Mesenchymal stem cell (in vitro differentiated cells and primary cell): ENCODE measurements at regions not wholly inside any gene's neighbourhood (a gene's known extent, or its start where the extent isn't known, plus 50 kb on each side); places are given as distances from the start of the nearest gene placed in this dataset. TPM values are rescaled to one million over a fixed set of nuclear protein-coding genes. Genes with fewer than 3 reads are reported as not detected.

Experiments
- DNase-seq: peaks from one replicate; pipeline ENCODE4 v3.0.0-alpha.2; 2013
- H2AFZ ChIP-seq: one replicate; pipeline ENCODE4 v1.6.1; 2013; ENCODE audit warnings: low read depth, mild to moderate bottlenecking, control low read depth, inconsistent platforms, low read length, moderate library complexity
- H2AK5ac ChIP-seq: 2 replicates; pipeline ENCODE4 v1.6.1; 2013; ENCODE audit warnings: low read length, moderate library complexity, mild to moderate bottlenecking, inconsistent platforms; ENCODE audit not compliant: severe bottlenecking
- H2BK120ac ChIP-seq: one replicate; pipeline ENCODE4 v1.6.1; 2013; ENCODE audit warnings: low read depth, mild to moderate bottlenecking, inconsistent platforms, low read length, moderate library complexity
- H2BK12ac ChIP-seq, 2 experiments: one replicate each; pipeline ENCODE4 v1.6.1; 2013; ENCODE audit warnings: inconsistent platforms in 2 of 2, low read length in 2 of 2, mild to moderate bottlenecking in 2 of 2, moderate library complexity in 2 of 2, control low read depth in 1 of 2
- H2BK15ac ChIP-seq: one replicate; pipeline ENCODE4 v1.6.1; 2013; ENCODE audit warnings: mild to moderate bottlenecking, low read depth, inconsistent platforms; ENCODE audit not compliant: poor library complexity, severe bottlenecking
- H2BK5ac ChIP-seq: 2 replicates; pipeline ENCODE4 v1.6.1; 2013; ENCODE audit warnings: low read depth, mild to moderate bottlenecking, low read length, control low read depth, inconsistent platforms; ENCODE audit not compliant: poor library complexity, severe bottlenecking
- H3K14ac ChIP-seq, 2 experiments: one replicate each; pipeline ENCODE4 v1.6.1; 2013; ENCODE audit warnings: inconsistent platforms in 2 of 2, low read length in 2 of 2, control low read depth in 1 of 2, mild to moderate bottlenecking in 1 of 2, moderate library complexity in 1 of 2
- H3K18ac ChIP-seq, 2 experiments: one replicate each; pipeline ENCODE4 v1.6.1; 2013; ENCODE audit warnings: inconsistent platforms in 2 of 2, low read length in 2 of 2, control low read depth in 1 of 2, low read depth in 1 of 2, mild to moderate bottlenecking in 1 of 2
- H3K23ac ChIP-seq, 2 experiments: one replicate each; pipeline ENCODE4 v1.6.1; 2013; ENCODE audit warnings: inconsistent platforms in 2 of 2, low read length in 2 of 2, mild to moderate bottlenecking in 2 of 2, moderate library complexity in 2 of 2, control low read depth in 1 of 2
- H3K27ac ChIP-seq: 2 replicates; pipeline ENCODE4 v1.5.1; 2013; ENCODE audit warnings: mild to moderate bottlenecking, moderate library complexity, low read length, control low read depth, inconsistent platforms; ENCODE audit not compliant: poor library complexity, severe bottlenecking
- H3K27me3 ChIP-seq, 2 experiments: 2 replicates each; pipeline versions ENCODE4 v1.6.1 to v1.7.0; 2013; ENCODE audit warnings: low read length in 2 of 2, mild to moderate bottlenecking in 2 of 2, moderate library complexity in 2 of 2, control low read depth in 1 of 2, inconsistent platforms in 1 of 2; ENCODE audit not compliant: control insufficient read depth in 1 of 2, insufficient read depth in 1 of 2
- H3K36me3 ChIP-seq, 2 experiments: 2 replicates each; pipeline versions ENCODE4 v1.6.1 to v1.7.0; 2013; ENCODE audit warnings: low read length in 2 of 2, control low read depth in 1 of 2, inconsistent platforms in 1 of 2, low read depth in 1 of 2, mild to moderate bottlenecking in 1 of 2; ENCODE audit not compliant: insufficient read depth in 2 of 2, control insufficient read depth in 1 of 2
- H3K4ac ChIP-seq, 2 experiments: one replicate each; pipeline ENCODE4 v1.6.1; 2013; ENCODE audit warnings: inconsistent platforms in 2 of 2, low read length in 2 of 2, mild to moderate bottlenecking in 2 of 2, moderate library complexity in 2 of 2, control low read depth in 1 of 2, low read depth in 1 of 2
- H3K4me1 ChIP-seq: 2 replicates; pipeline ENCODE4 v1.6.1; 2013; ENCODE audit warnings: low read depth, low read length, control low read depth; ENCODE audit not compliant: control insufficient read depth, insufficient read depth
- H3K4me2 ChIP-seq: 2 replicates; pipeline ENCODE4 v1.6.1; 2013; ENCODE audit warnings: low read length, mild to moderate bottlenecking, inconsistent platforms; ENCODE audit not compliant: poor library complexity, severe bottlenecking
- H3K4me3 ChIP-seq, 2 experiments: 2 replicates each; pipeline versions ENCODE4 v1.5.1 to v1.7.0; 2013; ENCODE audit warnings: low read length in 2 of 2, mild to moderate bottlenecking in 2 of 2, control low read depth in 1 of 2, low read depth in 1 of 2; ENCODE audit not compliant: insufficient read depth in 1 of 2
- H3K79me1 ChIP-seq: replicated peaks from 2 replicates; pipeline ENCODE4 v1.6.1; 2013; ENCODE audit warnings: mild to moderate bottlenecking, control low read depth, low read length, inconsistent platforms; ENCODE audit not compliant: poor library complexity, severe bottlenecking
- H3K9ac ChIP-seq: 2 replicates; pipeline ENCODE4 v1.7.0; 2013; ENCODE audit warnings: mild to moderate bottlenecking, low read length, moderate library complexity
- H3K9me3 ChIP-seq: 2 replicates; pipeline ENCODE4 v1.7.0; 2013; ENCODE audit warnings: mild to moderate bottlenecking, low read length; ENCODE audit not compliant: control insufficient read depth
- H4K8ac ChIP-seq: one replicate; pipeline ENCODE4 v1.6.1; 2013; ENCODE audit warnings: inconsistent platforms, mild to moderate bottlenecking, low read length, moderate library complexity
- H4K91ac ChIP-seq: one replicate; pipeline ENCODE4 v1.6.1; 2013; ENCODE audit warnings: mild to moderate bottlenecking, low read length, inconsistent platforms
- WGBS: methylation state at CpG from one replicate; pipeline ENCODE4 v1.1.7; 2013; ENCODE audit warnings: mixed read lengths; 5-methylcytosine and 5-hydroxymethylcytosine counted together
- small RNA-seq: library from polyadenylated mRNA; stranded (forward); fragments of <200 nt; extraction: miRNeasy Mini kit (QIAGEN cat#:217004); gene quantifications from one replicate; pipeline ENCODE3, GENCODE V24; 2013; ENCODE audit warnings: low read depth

- no peak overlapping the region for H2BK15ac ChIP-seq
- 41% methylated on average over 4 of the region's 4 CpGs for WGBS
Observed at GRCh38 chr1:48048064-48048463, 50.9 kb upstream of the TRABD2B start.

GRCh38 chr1:48047116-48047515 is 49.9 kb upstream of the TRABD2B start:
- no peak for DNase-seq
- no peaks in the 10 kb centered on the region for H3K36me3 ChIP-seq
- no peaks in the 10 kb centered on the region for H3K79me1 ChIP-seq
- no peak overlapping the region for H3K23ac ChIP-seq
- H3K14ac ChIP-seq, result no peak overlapping the region
- H2BK15ac ChIP-seq, result no peak overlapping the region
- no peak overlapping the region for H3K4me3 ChIP-seq
- no peaks in the 10 kb centered on the region for H3K9me3 ChIP-seq
- no peak overlapping the region for H4K8ac ChIP-seq
- peaks cover 5 to 22% of the 10 kb centered on the region in 2 experiments for H3K27me3 ChIP-seq
- no peak overlapping the region for H3K4ac ChIP-seq
- H2AK5ac ChIP-seq, result no peak overlapping the region
- H3K27ac ChIP-seq, result no peak overlapping the region
- no peak overlapping the region for H3K9ac ChIP-seq
- no peak overlapping the region for H2BK120ac ChIP-seq
- no peak overlapping the region for H2BK5ac ChIP-seq
- H4K91ac ChIP-seq, result no peak overlapping the region
- no peak overlapping the region for H3K4me2 ChIP-seq
- no peak overlapping the region for H2BK12ac ChIP-seq
- no peak overlapping the region for H2AFZ ChIP-seq
- WGBS, result 41% methylated on average over 4 of the region's 4 CpGs
- no peaks in the 10 kb centered on the region for H3K4me1 ChIP-seq
- no peak overlapping the region for H3K18ac ChIP-seq

More at GRCh38 chr1:48048064-48048463, 50.9 kb upstream of the TRABD2B start:
- H3K14ac ChIP-seq, result no peak overlapping the region
- peaks cover 5 to 14% of the 10 kb centered on the region in 2 experiments for H3K27me3 ChIP-seq
- no peak overlapping the region for H2AFZ ChIP-seq
- H3K9ac ChIP-seq, result no peak overlapping the region
- H3K27ac ChIP-seq, result no peak overlapping the region
- no peak overlapping the region for H3K23ac ChIP-seq
- no peak overlapping the region for H4K8ac ChIP-seq
- no peaks in the 10 kb centered on the region for H3K4me1 ChIP-seq
- H2BK5ac ChIP-seq, result no peak overlapping the region
- no peak overlapping the region for H3K4me3 ChIP-seq
- no peak overlapping the region for H2AK5ac ChIP-seq
- no peak overlapping the region for H3K4me2 ChIP-seq
- no peaks in the 10 kb centered on the region for H3K36me3 ChIP-seq
- no peaks in the 10 kb centered on the region for H3K79me1 ChIP-seq
- H3K4ac ChIP-seq, result no peak overlapping the region
- H3K18ac ChIP-seq, result no peak overlapping the region
- H3K9me3 ChIP-seq, result no peaks in the 10 kb centered on the region
- DNase-seq, result no peak
- H2BK12ac ChIP-seq, result no peak overlapping the region
- no peak overlapping the region for H2BK120ac ChIP-seq
- H4K91ac ChIP-seq, result no peak overlapping the region

Small RNA genes in the stretch of these regions (small RNA-seq; reads per million reads assigned to genes)
- gene CYP46A4P, result not detected
